RWPE2 (cell line): ENCODE measurements at regions not wholly inside any gene's neighbourhood (a gene's known extent, or its start where the extent isn't known, plus 50 kb on each side); places are given as distances from the start of the nearest gene placed in this dataset.

Experiments used
- ATAC-seq: fragments of 200-7000 bp; cut with Tn5 transposase; 3 replicates; pipeline ENCODE4 v1.9.1; 2021; ENCODE audit warnings: low read depth
- DNase-seq: peaks from one replicate; pipeline ENCODE4 v3.0.0-alpha.2; 2020; ENCODE audit warnings: low spot score
- H3K27ac ChIP-seq: fragments of 450-650 bp; 2 replicates; pipeline ENCODE4 v1.5.1; 2017; ENCODE audit warnings: mild to moderate bottlenecking; ENCODE audit not compliant: poor library complexity, severe bottlenecking
- H3K27me3 ChIP-seq: fragments of 250-450 bp; sonication (Bioruptor Pico); 2 replicates; pipeline ENCODE4 v1.5.1; 2021; ENCODE audit warnings: mild to moderate bottlenecking, moderate library complexity; ENCODE audit not compliant: insufficient read depth, poor library complexity, severe bottlenecking
- H3K36me3 ChIP-seq: fragments of 250-450 bp; sonication (Bioruptor Pico); 2 replicates; pipeline ENCODE4 v1.5.1; 2020; ENCODE audit warnings: low read depth, mild to moderate bottlenecking, moderate library complexity
- H3K4me1 ChIP-seq: fragments of 250-450 bp; sonication (Bioruptor Pico); 2 replicates; pipeline ENCODE4 v1.5.1; 2021; ENCODE audit warnings: mild to moderate bottlenecking, moderate library complexity; ENCODE audit not compliant: insufficient read depth, poor library complexity, severe bottlenecking
- H3K4me3 ChIP-seq: fragments of 250-450 bp; sonication (Bioruptor Pico); 2 replicates; pipeline ENCODE4 v1.5.1; 2021; ENCODE audit warnings: mild to moderate bottlenecking, moderate library complexity; ENCODE audit not compliant: severe bottlenecking
- H3K9me3 ChIP-seq: fragments of 250-450 bp; sonication (Bioruptor Pico); 2 replicates; pipeline ENCODE4 v1.5.1; 2021; ENCODE audit warnings: mild to moderate bottlenecking, moderate library complexity; ENCODE audit not compliant: severe bottlenecking
- CTCF ChIP-seq: fragments of 450-650 bp; IDR thresholded peaks from one replicate; pipeline ENCODE4 v1.5.1; 2017; ENCODE audit warnings: mild to moderate bottlenecking, moderate library complexity; ENCODE audit not compliant: poor library complexity, severe bottlenecking

- TF ChIP-seq CTCF: no peak
- no peak for ATAC-seq
Observed at GRCh38 chr3:95595416-95596075, 1218.8 kb upstream of the EPHA6 start.

GRCh38 chr3:95607926-95608325, 1206.5 kb upstream of the EPHA6 start:
- Histone ChIP-seq H3K4me1 (no peaks in the 10 kb centered on the region), H3K4me3 (no peak overlapping the region), H3K27ac (no peak overlapping the region), H3K27me3 (no peaks in the 10 kb centered on the region), H3K36me3 (no peaks in the 10 kb centered on the region), H3K9me3 (peaks cover 3% of the 10 kb centered on the region)
- DNase-seq (no peak), ATAC-seq (no peak)
- TF ChIP-seq CTCF: no peak

More at GRCh38 chr3:95595416-95596075, 1218.8 kb upstream of the EPHA6 start:
- Histone ChIP-seq H3K36me3 (no peaks in the 10 kb centered on the region), H3K4me1 (no peaks in the 10 kb centered on the region), H3K27me3 (no peaks in the 10 kb centered on the region), H3K9me3 (no peaks in the 10 kb centered on the region), H3K27ac (no peak overlapping the region), H3K4me3 (no peak overlapping the region)
- DNase-seq: no peak

GRCh38 chr3:95609411-95609810, 1205.0 kb upstream of the EPHA6 start:
- no peak for TF ChIP-seq CTCF
- Histone ChIP-seq H3K27ac (no peak overlapping the region), H3K27me3 (no peaks in the 10 kb centered on the region), H3K4me3 (no peak overlapping the region), H3K9me3 (peaks cover 3% of the 10 kb centered on the region), H3K4me1 (no peaks in the 10 kb centered on the region), H3K36me3 (no peaks in the 10 kb centered on the region)
- DNase-seq: no peak
- no peak for ATAC-seq

- Histone ChIP-seq H3K4me3 (no peak overlapping the region), H3K27ac (no peak overlapping the region), H3K27me3 (no peaks in the 10 kb centered on the region), H3K4me1 (no peaks in the 10 kb centered on the region), H3K36me3 (no peaks in the 10 kb centered on the region), H3K9me3 (peaks cover 3% of the 10 kb centered on the region)
- no peak for ATAC-seq
- DNase-seq: no peak
- TF ChIP-seq CTCF: no peak
Observed at GRCh38 chr3:95612611-95613010, 1201.8 kb upstream of the EPHA6 start.

GRCh38 chr3:95613993-95614392, 1200.4 kb upstream of the EPHA6 start:
- DNase-seq (no peak), ATAC-seq (no peak)
- Histone ChIP-seq H3K4me1 (no peaks in the 10 kb centered on the region), H3K27ac (no peak overlapping the region), H3K27me3 (no peaks in the 10 kb centered on the region), H3K36me3 (no peaks in the 10 kb centered on the region), H3K9me3 (no peaks in the 10 kb centered on the region), H3K4me3 (no peak overlapping the region)
- TF ChIP-seq CTCF: no peak
